GM21381 (cell line): ENCODE measurements at regions not wholly inside any gene's neighbourhood (a gene's known extent, or its start where the extent isn't known, plus 50 kb on each side); places are given as distances from the start of the nearest gene placed in this dataset.
"Not testable (repeated sequence)": the region's sequence is repeated elsewhere in the genome, so short reads cannot be mapped to it uniquely, and the experiment has no call there.

ENCODE experiments used
- ATAC-seq: cut with Tn5 transposase; IDR thresholded peaks from one replicate; pipeline ENCODE4 v1.9.1; 2021; ENCODE audit warnings: mild to moderate bottlenecking, moderate library complexity; ENCODE audit not compliant: unreplicated experiment

- ATAC-seq = no peak
Observed at GRCh38 chrX:113935518-113935917, 648.4 kb upstream of the HTR2C start.

- ATAC-seq = no peak
Observed at GRCh38 chrX:113933931-113934330, 650.0 kb upstream of the HTR2C start.

- no peak for ATAC-seq
Observed at GRCh38 chrX:113929004-113929403, 654.9 kb upstream of the HTR2C start.

- no peak for ATAC-seq
Observed at GRCh38 chrX:113920661-113921060, 663.2 kb upstream of the HTR2C start.

GRCh38 chrX:113919387-113919786 is 664.5 kb upstream of the HTR2C start:
- no peak for ATAC-seq

- ATAC-seq = no peak
Observed at GRCh38 chrX:113906168-113906567, 677.7 kb upstream of the HTR2C start.

GRCh38 chrX:113892891-113893290 is 691.0 kb upstream of the HTR2C start:
- ATAC-seq = no peak

GRCh38 chrX:113892401-113892800 is 691.5 kb upstream of the HTR2C start:
- no peak for ATAC-seq

- ATAC-seq = no peak
Observed at GRCh38 chrX:113873056-113873455, 710.8 kb upstream of the HTR2C start.

- ATAC-seq = no peak
Observed at GRCh38 chrX:113868711-113869110, 715.2 kb upstream of the HTR2C start.

GRCh38 chrX:113868177-113868576 is 715.7 kb upstream of the HTR2C start:
- no peak for ATAC-seq

- no peak for ATAC-seq
Observed at GRCh38 chrX:113849408-113849807, 734.5 kb upstream of the HTR2C start.

- no peak for ATAC-seq
Observed at GRCh38 chrX:113833096-113834055, 750.5 kb upstream of the HTR2C start.

- no peak for ATAC-seq
Observed at GRCh38 chrX:113828470-113828869, 755.4 kb upstream of the HTR2C start.

GRCh38 chrX:113818346-113818745 is 765.5 kb upstream of the HTR2C start:
- ATAC-seq = no peak

GRCh38 chrX:113804819-113805218 is 779.1 kb upstream of the HTR2C start:
- ATAC-seq = no peak

GRCh38 chrX:113804291-113804690 is 779.6 kb upstream of the HTR2C start:
- no peak for ATAC-seq

GRCh38 chrX:113802837-113803236 is 781.0 kb upstream of the HTR2C start:
- ATAC-seq = no peak

- ATAC-seq = no peak
Observed at GRCh38 chrX:113800955-113801354, 782.9 kb upstream of the HTR2C start.

GRCh38 chrX:113793563-113793962 is 790.3 kb upstream of the HTR2C start:
- no peak for ATAC-seq

GRCh38 chrX:113790987-113791386 is 792.9 kb upstream of the HTR2C start:
- ATAC-seq = no peak

- ATAC-seq = not testable (repeated sequence)
Observed at GRCh38 chrX:113784754-113785153, 799.1 kb upstream of the HTR2C start.

GRCh38 chrX:113770806-113771205 is 813.1 kb upstream of the HTR2C start:
- no peak for ATAC-seq
